HG02981 (cell line): ENCODE measurements at regions not wholly inside any gene's neighbourhood (a gene's known extent, or its start where the extent isn't known, plus 50 kb on each side); places are given as distances from the start of the nearest gene placed in this dataset.

Experiments used
- ATAC-seq: cut with Tn5 transposase; IDR thresholded peaks from one replicate; pipeline ENCODE4 v1.9.1; 2021; ENCODE audit warnings: mild to moderate bottlenecking, moderate library complexity; ENCODE audit not compliant: unreplicated experiment

GRCh38 chr2:18156002-18156401 lies 277.5 kb downstream of the KCNS3 start:
- ATAC-seq: no peak

GRCh38 chr2:18154812-18155211 lies 276.3 kb downstream of the KCNS3 start:
- no peak for ATAC-seq

- no peak for ATAC-seq
Measured at GRCh38 chr2:18154259-18154658, 275.8 kb downstream of the KCNS3 start.

- ATAC-seq: no peak
Measured at GRCh38 chr2:18153741-18154140, 275.3 kb downstream of the KCNS3 start.

GRCh38 chr2:18151237-18151636 lies 272.8 kb downstream of the KCNS3 start:
- ATAC-seq: no peak

GRCh38 chr2:18149660-18150246 lies 271.3 kb downstream of the KCNS3 start:
- ATAC-seq: peak; percentile 68

- ATAC-seq: no peak
Measured at GRCh38 chr2:18136881-18137475, 258.5 kb downstream of the KCNS3 start.

GRCh38 chr2:18133310-18133709 lies 254.8 kb downstream of the KCNS3 start:
- ATAC-seq: no peak

GRCh38 chr2:18132697-18133096 lies 254.2 kb downstream of the KCNS3 start:
- ATAC-seq: peak; percentile 55

- ATAC-seq: no peak
Measured at GRCh38 chr2:18131761-18132160, 253.3 kb downstream of the KCNS3 start.

- ATAC-seq: no peak
Measured at GRCh38 chr2:18129348-18129747, 250.9 kb downstream of the KCNS3 start.

GRCh38 chr2:18125303-18125702 lies 246.8 kb downstream of the KCNS3 start:
- no peak for ATAC-seq

- ATAC-seq: no peak
Measured at GRCh38 chr2:18124116-18124835, 245.8 kb downstream of the KCNS3 start.

GRCh38 chr2:18123577-18123976 lies 245.1 kb downstream of the KCNS3 start:
- ATAC-seq: peak; percentile 48

- peak; percentile 16 for ATAC-seq
Measured at GRCh38 chr2:18123211-18123570, 244.7 kb downstream of the KCNS3 start.

GRCh38 chr2:18122544-18123210 lies 244.2 kb downstream of the KCNS3 start:
- no peak for ATAC-seq

- ATAC-seq: no peak
Measured at GRCh38 chr2:18119883-18120282, 241.4 kb downstream of the KCNS3 start.

GRCh38 chr2:18118703-18119102 lies 240.2 kb downstream of the KCNS3 start:
- no peak for ATAC-seq

- ATAC-seq: peak; percentile 97
Measured at GRCh38 chr2:18117592-18117991, 239.1 kb downstream of the KCNS3 start.

GRCh38 chr2:18110222-18110621 lies 231.8 kb downstream of the KCNS3 start:
- no peak for ATAC-seq

- no peak for ATAC-seq
Measured at GRCh38 chr2:18106841-18107240, 228.4 kb downstream of the KCNS3 start.

GRCh38 chr2:18105929-18106328 lies 227.5 kb downstream of the KCNS3 start:
- no peak for ATAC-seq
